Thoracic aorta (tissue), 2 donors: ENCODE measurements at regions not wholly inside any gene's neighbourhood (a gene's known extent, or its start where the extent isn't known, plus 50 kb on each side); places are given as distances from the start of the nearest gene placed in this dataset.
A peak's percentile ranks its signal among the peaks of the same experiment; 100 is the strongest.
"Not testable (repeated sequence)": the region's sequence is repeated elsewhere in the genome, so short reads cannot be mapped to it uniquely, and the experiment has no call there.

Experiments
- ATAC-seq: fragments of 150-250 bp; one replicate; pipeline ENCODE4 v1.8.0; 2017; ENCODE audit warnings: low read depth; ENCODE audit not compliant: insufficient number of reproducible peaks, low FRiP score
- DNase-seq: peaks from one replicate; pipeline ENCODE4 v3.0.0-alpha.2; 2020; ENCODE audit warnings: low spot score
- H3K27ac ChIP-seq, 2 donors: fragments of 200-600 bp; sonication (generic); 1 replicate in 1 of 2; 2 replicates in 1 of 2; pipeline ENCODE4 v1.5.1; 2016; ENCODE audit warnings: mild to moderate bottlenecking in 2 of 2, moderate library complexity in 2 of 2
- H3K27me3 ChIP-seq: fragments of 200-600 bp; sonication (generic); replicated peaks from 2 replicates; pipeline ENCODE4 v1.6.0; 2016; ENCODE audit warnings: mild to moderate bottlenecking; ENCODE audit not compliant: insufficient read depth
- H3K36me3 ChIP-seq: fragments of 200-600 bp; sonication (generic); one replicate; pipeline ENCODE4 v1.5.1; 2016
- H3K4me1 ChIP-seq, 2 donors: fragments of 200-600 bp; sonication (generic); 1 replicate in 1 of 2; 2 replicates in 1 of 2; pipeline versions ENCODE4 v1.5.1 to v1.6.0; 2016; ENCODE audit warnings: low read depth in 2 of 2, mild to moderate bottlenecking in 1 of 2; ENCODE audit not compliant: control insufficient read depth in 1 of 2
- H3K4me3 ChIP-seq: fragments of 200-600 bp; sonication (generic); 2 replicates; pipeline ENCODE4 v1.5.1; 2016; ENCODE audit warnings: mild to moderate bottlenecking
- H3K9me3 ChIP-seq: fragments of 200-600 bp; sonication (generic); 2 replicates; pipeline ENCODE4 v1.5.1; 2016
- CTCF ChIP-seq: fragments of 200-600 bp; sonication (generic); IDR thresholded peaks from one replicate; pipeline ENCODE4 v1.5.1; 2019; ENCODE audit warnings: antibody characterized with exemption

GRCh38 chr2:129806317-129806716, 173.1 kb upstream of the RAB6C start:
- Histone ChIP-seq H3K36me3 (no peaks in the 10 kb centered on the region), H3K27me3 (no peaks in the 10 kb centered on the region), H3K4me3 (no peak overlapping the region), H3K27ac (no peak overlapping the region), H3K9me3 (no peaks in the 10 kb centered on the region), H3K4me1 (no peaks in the 10 kb centered on the region)
- ATAC-seq: no peak
- no peak for DNase-seq
- TF ChIP-seq CTCF: no peak

GRCh38 chr2:129806990-129807389, 172.5 kb upstream of the RAB6C start:
- Histone ChIP-seq H3K4me3 (no peak overlapping the region), H3K9me3 (no peaks in the 10 kb centered on the region), H3K27ac (no peak overlapping the region), H3K36me3 (no peaks in the 10 kb centered on the region), H3K27me3 (no peaks in the 10 kb centered on the region), H3K4me1 (no peaks in the 10 kb centered on the region)
- no peak for TF ChIP-seq CTCF
- ATAC-seq (no peak), DNase-seq (no peak)

GRCh38 chr2:129807642-129808338, 171.7 kb upstream of the RAB6C start:
- not testable (repeated sequence) for ATAC-seq, H3K36me3 ChIP-seq, H3K9me3 ChIP-seq, H3K27ac ChIP-seq, H3K27me3 ChIP-seq, H3K4me3 ChIP-seq, H3K4me1 ChIP-seq, DNase-seq

- Histone ChIP-seq H3K36me3 (no peaks in the 10 kb centered on the region), H3K4me1 (no peaks in the 10 kb centered on the region), H3K27me3 (no peaks in the 10 kb centered on the region), H3K27ac (no peak overlapping the region), H3K4me3 (no peak overlapping the region), H3K9me3 (no peaks in the 10 kb centered on the region)
- ATAC-seq (no peak), DNase-seq (no peak)
- no peak for TF ChIP-seq CTCF
These were observed 168.9 kb upstream of the RAB6C start for GRCh38 chr2:129810521-129810920.

- H3K36me3 ChIP-seq: no peaks in the 10 kb centered on the region
- no peak overlapping the region for H3K4me3 ChIP-seq
- DNase-seq (peak; percentile 9), ATAC-seq (no peak)
- H3K27ac ChIP-seq: no peak overlapping the region
- no peaks in the 10 kb centered on the region for H3K9me3 ChIP-seq
- no peaks in the 10 kb centered on the region for H3K4me1 ChIP-seq
- no peak for TF ChIP-seq CTCF
- H3K27me3 ChIP-seq: no peaks in the 10 kb centered on the region
These were observed 167.4 kb upstream of the RAB6C start for GRCh38 chr2:129812071-129812470.

GRCh38 chr2:129812654-129813053, 166.8 kb upstream of the RAB6C start:
- H3K4me1 ChIP-seq: no peaks in the 10 kb centered on the region
- TF ChIP-seq CTCF: no peak
- H3K4me3 ChIP-seq: no peak overlapping the region
- no peaks in the 10 kb centered on the region for H3K36me3 ChIP-seq
- H3K27ac ChIP-seq: no peak overlapping the region
- no peaks in the 10 kb centered on the region for H3K9me3 ChIP-seq
- DNase-seq (no peak), ATAC-seq (no peak)
- H3K27me3 ChIP-seq: no peaks in the 10 kb centered on the region
